SK-N-SH treated with all-trans-retinoic acid at 6 μM for 48 hours (cell line): ENCODE measurements at regions not wholly inside any gene's neighbourhood (a gene's known extent, or its start where the extent isn't known, plus 50 kb on each side); places are given as distances from the start of the nearest gene placed in this dataset.

Source experiments
- ATAC-seq: fragments of 200-7000 bp; cut with Tn5 transposase; 3 replicates; pipeline ENCODE4 v1.9.1; 2020; ENCODE audit warnings: mild to moderate bottlenecking, moderate library complexity
- ARNTL ChIP-seq: fragments of 450-650 bp; formaldehyde crosslinking; IDR thresholded peaks from 2 replicates; pipeline ENCODE4 v1.5.0; 2020; ENCODE audit warnings: low read depth, mild to moderate bottlenecking, moderate library complexity, borderline replicate concordance
- BACH2 ChIP-seq: fragments of 250-450 bp; sonication (Bioruptor Pico); IDR thresholded peaks from 2 replicates; pipeline ENCODE4 v1.9.0; 2021; ENCODE audit warnings: mild to moderate bottlenecking, borderline replicate concordance
- CSDC2 ChIP-seq: fragments of 250-450 bp; sonication (Bioruptor Pico); IDR thresholded peaks from 2 replicates; pipeline ENCODE4 v1.5.0; 2020; ENCODE audit warnings: mild to moderate bottlenecking, moderate library complexity
- ESRRG ChIP-seq: fragments of 250-450 bp; sonication (Bioruptor Pico); IDR thresholded peaks from 2 replicates; pipeline ENCODE4 v1.6.1; 2021; ENCODE audit warnings: mild to moderate bottlenecking
- GLIS3 ChIP-seq: fragments of 250-450 bp; sonication (Bioruptor Pico); IDR thresholded peaks from 2 replicates; pipeline ENCODE4 v1.5.0; 2020; ENCODE audit warnings: mild to moderate bottlenecking, moderate library complexity
- ISL1 ChIP-seq: fragments of 250-450 bp; sonication (Bioruptor Pico); IDR thresholded peaks from 2 replicates; pipeline ENCODE4 v2.1.2; 2022; ENCODE audit warnings: mild to moderate bottlenecking, moderate library complexity
- OSR1 ChIP-seq: fragments of 250-450 bp; sonication (Bioruptor Pico); IDR thresholded peaks from 2 replicates; pipeline ENCODE4 v1.8.0; 2022; ENCODE audit warnings: moderate library complexity, mild to moderate bottlenecking, inconsistent platforms
- PPARA ChIP-seq: fragments of 250-450 bp; sonication (Bioruptor Pico); IDR thresholded peaks from 2 replicates; pipeline ENCODE4 v1.5.0; 2020; ENCODE audit warnings: mild to moderate bottlenecking, borderline replicate concordance
- RARB ChIP-seq: fragments of 250-450 bp; sonication (Bioruptor Pico); IDR thresholded peaks from 2 replicates; pipeline ENCODE4 v1.8.0; 2021; ENCODE audit warnings: mild to moderate bottlenecking, moderate library complexity
- SNAI2 ChIP-seq: fragments of 250-450 bp; sonication (Bioruptor Pico); IDR thresholded peaks from 2 replicates; pipeline ENCODE4 v1.5.0; 2020; ENCODE audit warnings: mild to moderate bottlenecking, moderate library complexity
- TCF4 ChIP-seq: fragments of 250-450 bp; sonication (Bioruptor Pico); IDR thresholded peaks from 2 replicates; pipeline ENCODE4 v1.8.0; 2021; ENCODE audit warnings: mild to moderate bottlenecking, moderate library complexity, borderline replicate concordance
- TOX ChIP-seq: fragments of 250-450 bp; sonication (Bioruptor Pico); IDR thresholded peaks from 2 replicates; pipeline ENCODE4 v1.8.0; 2021; ENCODE audit warnings: mild to moderate bottlenecking, moderate library complexity, borderline replicate concordance
- ZC3H10 ChIP-seq: fragments of 250-450 bp; sonication (Bioruptor Pico); IDR thresholded peaks from 2 replicates; pipeline ENCODE4 v1.5.1; 2021; ENCODE audit warnings: mild to moderate bottlenecking, moderate library complexity
- ZFP3 ChIP-seq: fragments of 250-450 bp; sonication (Bioruptor Pico); IDR thresholded peaks from 2 replicates; pipeline ENCODE4 v1.5.0; 2020; ENCODE audit warnings: mild to moderate bottlenecking, moderate library complexity
- ZFP30 ChIP-seq: fragments of 450-650 bp; formaldehyde crosslinking; IDR thresholded peaks from 2 replicates; pipeline ENCODE4 v1.5.0; 2022; ENCODE audit warnings: mild to moderate bottlenecking, moderate library complexity
- ZNF565 ChIP-seq: fragments of 450-650 bp; formaldehyde crosslinking; conservative IDR thresholded peaks from 2 replicates; pipeline ENCODE4 v1.5.0; 2020; ENCODE audit warnings: low read depth, mild to moderate bottlenecking, moderate library complexity
- ZNF70 ChIP-seq: fragments of 450-650 bp; formaldehyde crosslinking; IDR thresholded peaks from 2 replicates; pipeline ENCODE4 v1.5.0; 2020; ENCODE audit warnings: mild to moderate bottlenecking, moderate library complexity
- ZNF8 ChIP-seq: fragments of 450-650 bp; formaldehyde crosslinking; IDR thresholded peaks from 2 replicates; pipeline ENCODE4 v1.5.0; 2020; ENCODE audit warnings: mild to moderate bottlenecking, moderate library complexity
- TF ChIP-seq, protein P1 (sequence below): fragments of 250-450 bp; sonication (Bioruptor Pico); IDR thresholded peaks from 2 replicates; pipeline ENCODE4 v1.5.1; 2021; ENCODE audit warnings: mild to moderate bottlenecking, moderate library complexity
- TF ChIP-seq, protein P2 (sequence below): fragments of 250-450 bp; sonication (Bioruptor Pico); IDR thresholded peaks from 2 replicates; pipeline ENCODE4 v1.8.0; 2020; ENCODE audit warnings: mild to moderate bottlenecking, moderate library complexity, borderline replicate concordance
- TF ChIP-seq, protein P3 (sequence below): fragments of 250-450 bp; sonication (Bioruptor Pico); IDR thresholded peaks from 2 replicates; pipeline ENCODE4 v1.5.0; 2020; ENCODE audit warnings: mild to moderate bottlenecking, moderate library complexity
- TF ChIP-seq, protein P4 (sequence below): fragments of 250-450 bp; sonication (Bioruptor Pico); IDR thresholded peaks from 2 replicates; pipeline ENCODE4 v1.8.0; 2021; ENCODE audit warnings: low read depth, mild to moderate bottlenecking, moderate library complexity, borderline replicate concordance
- TF ChIP-seq, protein P5 (sequence below): fragments of 250-450 bp; sonication (Bioruptor Pico); IDR thresholded peaks from 2 replicates; pipeline ENCODE4 v1.5.1; 2020; ENCODE audit warnings: low read depth, mild to moderate bottlenecking, moderate library complexity

DNA sequence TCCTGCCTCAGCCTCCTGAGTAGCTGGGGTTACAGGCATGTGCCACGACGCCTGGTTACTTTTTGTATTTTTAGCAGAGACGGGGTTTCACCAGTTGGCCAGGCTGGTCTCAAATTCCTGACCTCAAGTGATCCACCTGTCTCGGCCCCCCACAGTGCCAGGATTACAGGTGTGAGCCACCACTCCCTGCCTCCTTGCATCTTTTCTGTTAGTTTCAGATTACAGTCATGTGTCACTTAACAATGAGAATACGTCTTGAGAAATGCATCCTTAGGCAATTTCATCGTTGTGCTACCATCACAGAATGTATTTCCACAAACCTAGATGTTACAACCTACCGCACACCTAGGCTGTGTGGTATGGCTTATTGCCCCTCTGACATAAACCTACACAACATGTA, 180.4 kb downstream of the TM9SF2 start:
- TF ChIP-seq PPARA (CRISPR knock-in tag): no peak
- TF ChIP-seq, protein P1, sequence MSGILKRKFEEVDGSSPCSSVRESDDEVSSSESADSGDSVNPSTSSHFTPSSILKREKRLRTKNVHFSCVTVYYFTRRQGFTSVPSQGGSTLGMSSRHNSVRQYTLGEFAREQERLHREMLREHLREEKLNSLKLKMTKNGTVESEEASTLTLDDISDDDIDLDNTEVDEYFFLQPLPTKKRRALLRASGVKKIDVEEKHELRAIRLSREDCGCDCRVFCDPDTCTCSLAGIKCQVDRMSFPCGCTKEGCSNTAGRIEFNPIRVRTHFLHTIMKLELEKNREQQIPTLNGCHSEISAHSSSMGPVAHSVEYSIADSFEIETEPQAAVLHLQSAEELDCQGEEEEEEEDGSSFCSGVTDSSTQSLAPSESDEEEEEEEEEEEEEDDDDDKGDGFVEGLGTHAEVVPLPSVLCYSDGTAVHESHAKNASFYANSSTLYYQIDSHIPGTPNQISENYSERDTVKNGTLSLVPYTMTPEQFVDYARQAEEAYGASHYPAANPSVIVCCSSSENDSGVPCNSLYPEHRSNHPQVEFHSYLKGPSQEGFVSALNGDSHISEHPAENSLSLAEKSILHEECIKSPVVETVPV (CRISPR knock-in tag): no peak
- no peak for TF ChIP-seq SNAI2 (CRISPR knock-in tag)
- ATAC-seq: no peak

DNA sequence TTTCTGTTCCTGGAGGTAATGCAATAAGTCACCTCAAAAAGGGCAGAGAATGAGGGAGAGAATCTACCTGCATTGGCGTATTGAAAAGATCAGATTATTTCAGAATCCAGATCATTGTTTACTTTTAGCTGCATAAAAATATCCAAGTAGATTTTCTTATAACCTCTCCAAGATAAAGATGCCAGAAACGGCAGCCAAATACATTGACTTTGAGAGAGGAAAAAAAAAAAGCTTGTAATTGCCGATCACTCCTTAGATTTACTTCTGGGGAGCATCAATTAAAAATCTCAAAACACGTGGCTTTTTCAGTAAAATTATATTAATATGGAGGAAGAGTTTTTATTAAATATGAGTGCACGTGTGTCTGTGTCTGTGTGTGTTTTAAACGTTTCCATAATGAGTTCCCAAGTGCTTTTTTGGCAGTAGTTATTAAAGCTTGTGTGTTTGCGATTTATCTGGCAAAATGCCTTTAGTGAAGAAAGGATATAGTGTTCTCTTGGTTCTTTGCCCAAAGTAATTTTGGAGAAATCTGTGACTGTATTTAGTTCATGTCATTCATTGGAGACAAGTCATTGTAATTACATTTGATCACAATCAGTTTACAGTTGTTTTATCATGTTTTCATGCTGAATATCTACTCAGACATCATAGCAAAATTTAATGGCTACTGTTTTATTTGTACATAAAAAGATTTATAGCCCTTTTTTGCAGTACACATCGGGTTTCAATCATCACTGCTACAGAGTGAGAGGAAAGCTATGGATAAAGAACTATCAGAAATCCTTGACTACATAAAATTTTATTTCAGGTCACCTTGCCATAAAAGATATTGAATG, 176.1 kb downstream of the TM9SF2 start:
- TF ChIP-seq GLIS3 (no peak), TCF4 (peak; percentile 41), ZFP30 (no peak), OSR1 (CRISPR knock-in tag) (no peak), TOX (CRISPR knock-in tag) (no peak), ZNF70 (CRISPR knock-in tag) (no peak), PPARA (CRISPR knock-in tag) (no peak), ZC3H10 (CRISPR knock-in tag) (no peak), RARB (CRISPR knock-in tag) (no peak), SNAI2 (CRISPR knock-in tag) (no peak), ISL1 (peak; percentile 97), BACH2 (no peak), CSDC2 (CRISPR knock-in tag) (no peak), ZNF565 (CRISPR knock-in tag) (no peak), ZFP3 (CRISPR knock-in tag) (no peak), ZNF8 (no peak), ARNTL (CRISPR knock-in tag) (peak; percentile 82; the same call in 1 of the 2 replicates), ESRRG (no peak)
- TF ChIP-seq, protein P2, sequence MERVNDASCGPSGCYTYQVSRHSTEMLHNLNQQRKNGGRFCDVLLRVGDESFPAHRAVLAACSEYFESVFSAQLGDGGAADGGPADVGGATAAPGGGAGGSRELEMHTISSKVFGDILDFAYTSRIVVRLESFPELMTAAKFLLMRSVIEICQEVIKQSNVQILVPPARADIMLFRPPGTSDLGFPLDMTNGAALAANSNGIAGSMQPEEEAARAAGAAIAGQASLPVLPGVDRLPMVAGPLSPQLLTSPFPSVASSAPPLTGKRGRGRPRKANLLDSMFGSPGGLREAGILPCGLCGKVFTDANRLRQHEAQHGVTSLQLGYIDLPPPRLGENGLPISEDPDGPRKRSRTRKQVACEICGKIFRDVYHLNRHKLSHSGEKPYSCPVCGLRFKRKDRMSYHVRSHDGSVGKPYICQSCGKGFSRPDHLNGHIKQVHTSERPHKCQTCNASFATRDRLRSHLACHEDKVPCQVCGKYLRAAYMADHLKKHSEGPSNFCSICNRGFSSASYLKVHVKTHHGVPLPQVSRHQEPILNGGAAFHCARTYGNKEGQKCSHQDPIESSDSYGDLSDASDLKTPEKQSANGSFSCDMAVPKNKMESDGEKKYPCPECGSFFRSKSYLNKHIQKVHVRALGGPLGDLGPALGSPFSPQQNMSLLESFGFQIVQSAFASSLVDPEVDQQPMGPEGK (CRISPR knock-in tag): no peak
- TF ChIP-seq, protein P3, sequence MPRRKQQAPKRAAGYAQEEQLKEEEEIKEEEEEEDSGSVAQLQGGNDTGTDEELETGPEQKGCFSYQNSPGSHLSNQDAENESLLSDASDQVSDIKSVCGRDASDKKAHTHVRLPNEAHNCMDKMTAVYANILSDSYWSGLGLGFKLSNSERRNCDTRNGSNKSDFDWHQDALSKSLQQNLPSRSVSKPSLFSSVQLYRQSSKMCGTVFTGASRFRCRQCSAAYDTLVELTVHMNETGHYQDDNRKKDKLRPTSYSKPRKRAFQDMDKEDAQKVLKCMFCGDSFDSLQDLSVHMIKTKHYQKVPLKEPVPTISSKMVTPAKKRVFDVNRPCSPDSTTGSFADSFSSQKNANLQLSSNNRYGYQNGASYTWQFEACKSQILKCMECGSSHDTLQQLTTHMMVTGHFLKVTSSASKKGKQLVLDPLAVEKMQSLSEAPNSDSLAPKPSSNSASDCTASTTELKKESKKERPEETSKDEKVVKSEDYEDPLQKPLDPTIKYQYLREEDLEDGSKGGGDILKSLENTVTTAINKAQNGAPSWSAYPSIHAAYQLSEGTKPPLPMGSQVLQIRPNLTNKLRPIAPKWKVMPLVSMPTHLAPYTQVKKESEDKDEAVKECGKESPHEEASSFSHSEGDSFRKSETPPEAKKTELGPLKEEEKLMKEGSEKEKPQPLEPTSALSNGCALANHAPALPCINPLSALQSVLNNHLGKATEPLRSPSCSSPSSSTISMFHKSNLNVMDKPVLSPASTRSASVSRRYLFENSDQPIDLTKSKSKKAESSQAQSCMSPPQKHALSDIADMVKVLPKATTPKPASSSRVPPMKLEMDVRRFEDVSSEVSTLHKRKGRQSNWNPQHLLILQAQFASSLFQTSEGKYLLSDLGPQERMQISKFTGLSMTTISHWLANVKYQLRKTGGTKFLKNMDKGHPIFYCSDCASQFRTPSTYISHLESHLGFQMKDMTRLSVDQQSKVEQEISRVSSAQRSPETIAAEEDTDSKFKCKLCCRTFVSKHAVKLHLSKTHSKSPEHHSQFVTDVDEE (CRISPR knock-in tag): peak; percentile 89
- TF ChIP-seq, protein P1 (CRISPR knock-in tag): 0 out of 2 replicates have a peak, but pooled peaks have one; percentile 37
- TF ChIP-seq, protein P4, sequence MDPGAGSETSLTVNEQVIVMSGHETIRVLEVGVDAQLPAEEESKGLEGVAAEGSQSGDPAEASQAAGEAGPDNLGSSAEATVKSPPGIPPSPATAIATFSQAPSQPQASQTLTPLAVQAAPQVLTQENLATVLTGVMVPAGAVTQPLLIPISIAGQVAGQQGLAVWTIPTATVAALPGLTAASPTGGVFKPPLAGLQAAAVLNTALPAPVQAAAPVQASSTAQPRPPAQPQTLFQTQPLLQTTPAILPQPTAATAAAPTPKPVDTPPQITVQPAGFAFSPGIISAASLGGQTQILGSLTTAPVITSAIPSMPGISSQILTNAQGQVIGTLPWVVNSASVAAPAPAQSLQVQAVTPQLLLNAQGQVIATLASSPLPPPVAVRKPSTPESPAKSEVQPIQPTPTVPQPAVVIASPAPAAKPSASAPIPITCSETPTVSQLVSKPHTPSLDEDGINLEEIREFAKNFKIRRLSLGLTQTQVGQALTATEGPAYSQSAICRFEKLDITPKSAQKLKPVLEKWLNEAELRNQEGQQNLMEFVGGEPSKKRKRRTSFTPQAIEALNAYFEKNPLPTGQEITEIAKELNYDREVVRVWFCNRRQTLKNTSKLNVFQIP (CRISPR knock-in tag): no peak
- TF ChIP-seq, protein P5, sequence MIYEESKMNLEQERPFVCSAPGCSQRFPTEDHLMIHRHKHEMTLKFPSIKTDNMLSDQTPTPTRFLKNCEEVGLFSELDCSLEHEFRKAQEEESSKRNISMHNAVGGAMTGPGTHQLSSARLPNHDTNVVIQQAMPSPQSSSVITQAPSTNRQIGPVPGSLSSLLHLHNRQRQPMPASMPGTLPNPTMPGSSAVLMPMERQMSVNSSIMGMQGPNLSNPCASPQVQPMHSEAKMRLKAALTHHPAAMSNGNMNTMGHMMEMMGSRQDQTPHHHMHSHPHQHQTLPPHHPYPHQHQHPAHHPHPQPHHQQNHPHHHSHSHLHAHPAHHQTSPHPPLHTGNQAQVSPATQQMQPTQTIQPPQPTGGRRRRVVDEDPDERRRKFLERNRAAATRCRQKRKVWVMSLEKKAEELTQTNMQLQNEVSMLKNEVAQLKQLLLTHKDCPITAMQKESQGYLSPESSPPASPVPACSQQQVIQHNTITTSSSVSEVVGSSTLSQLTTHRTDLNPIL (CRISPR knock-in tag): no peak
- peak; percentile 66 for ATAC-seq
